ENCODE measurements at regions not wholly inside any gene's neighbourhood (a gene's known extent, or its start where the extent isn't known, plus 50 kb on each side); places are given as distances from the start of the nearest gene placed in this dataset.

- Histone ChIP-seq H3K36me3 (ENCODE audit: insufficient read depth, low read length) (no peaks in the 10 kb centered on the region), H3K4me1 (ENCODE audit: insufficient read depth, low read length) (no peaks in the 10 kb centered on the region), H3K79me2 (ENCODE audit: insufficient read depth, low read length) (no peaks in the 10 kb centered on the region), H3K27me3 (ENCODE audit: insufficient read depth, low read length, poor library complexity) (no peaks in the 10 kb centered on the region), H3K4me3 (ENCODE audit: low read depth in 1 of 2, low read length in 2 of 2) (no peak overlapping the region), H3K9ac (ENCODE audit: low read depth, low read length) (no peak overlapping the region), H4K20me1 (ENCODE audit: insufficient read depth, low read length) (no peaks in the 10 kb centered on the region), H3K27ac (ENCODE audit: low read length) (no peak overlapping the region), H3K9me3 (ENCODE audit: insufficient read depth, low read length, severe bottlenecking) (no peaks in the 10 kb centered on the region), H3K4me2 (ENCODE audit: insufficient read depth, low read length) (no peak overlapping the region), H2AFZ (ENCODE audit: low read depth, low read length) (no peak overlapping the region)
- TF ChIP-seq, protein P1, sequence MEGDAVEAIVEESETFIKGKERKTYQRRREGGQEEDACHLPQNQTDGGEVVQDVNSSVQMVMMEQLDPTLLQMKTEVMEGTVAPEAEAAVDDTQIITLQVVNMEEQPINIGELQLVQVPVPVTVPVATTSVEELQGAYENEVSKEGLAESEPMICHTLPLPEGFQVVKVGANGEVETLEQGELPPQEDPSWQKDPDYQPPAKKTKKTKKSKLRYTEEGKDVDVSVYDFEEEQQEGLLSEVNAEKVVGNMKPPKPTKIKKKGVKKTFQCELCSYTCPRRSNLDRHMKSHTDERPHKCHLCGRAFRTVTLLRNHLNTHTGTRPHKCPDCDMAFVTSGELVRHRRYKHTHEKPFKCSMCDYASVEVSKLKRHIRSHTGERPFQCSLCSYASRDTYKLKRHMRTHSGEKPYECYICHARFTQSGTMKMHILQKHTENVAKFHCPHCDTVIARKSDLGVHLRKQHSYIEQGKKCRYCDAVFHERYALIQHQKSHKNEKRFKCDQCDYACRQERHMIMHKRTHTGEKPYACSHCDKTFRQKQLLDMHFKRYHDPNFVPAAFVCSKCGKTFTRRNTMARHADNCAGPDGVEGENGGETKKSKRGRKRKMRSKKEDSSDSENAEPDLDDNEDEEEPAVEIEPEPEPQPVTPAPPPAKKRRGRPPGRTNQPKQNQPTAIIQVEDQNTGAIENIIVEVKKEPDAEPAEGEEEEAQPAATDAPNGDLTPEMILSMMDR (IDR thresholded peaks at IDR 0.05; ENCODE audit: borderline replicate concordance, extremely low read depth, low read length, poor library complexity, severe bottlenecking): no peak
- no peak for TF ChIP-seq EZH2 (IDR thresholded peaks at IDR 0.05; ENCODE audit: borderline replicate concordance, low read depth, low read length, severe bottlenecking)
- ATAC-seq (ENCODE audit: insufficient read depth, low read depth): no peak
- DNase-seq: no peak
These were observed 90.4 kb upstream of the ROBO2 start for GRCh38 chr3:76949462-76949861.

GRCh38 chr3:76950590-76950989 is 89.3 kb upstream of the ROBO2 start:
- ATAC-seq (ENCODE audit: insufficient read depth, low read depth) (no peak), DNase-seq (no peak)
- H3K9ac ChIP-seq (ENCODE audit: low read depth, low read length): no peak overlapping the region
- H3K4me1 ChIP-seq (ENCODE audit: insufficient read depth, low read length): no peaks in the 10 kb centered on the region
- H3K27ac ChIP-seq (ENCODE audit: low read length): no peak overlapping the region
- H3K4me3 ChIP-seq (ENCODE audit: low read depth in 1 of 2, low read length in 2 of 2): no peak overlapping the region
- H3K79me2 ChIP-seq (ENCODE audit: insufficient read depth, low read length): no peaks in the 10 kb centered on the region
- TF ChIP-seq, protein P1 (IDR thresholded peaks at IDR 0.05; ENCODE audit: borderline replicate concordance, extremely low read depth, low read length, poor library complexity, severe bottlenecking): no peak
- no peak for TF ChIP-seq EZH2 (IDR thresholded peaks at IDR 0.05; ENCODE audit: borderline replicate concordance, low read depth, low read length, severe bottlenecking)
- no peaks in the 10 kb centered on the region for H3K27me3 ChIP-seq (ENCODE audit: insufficient read depth, low read length, poor library complexity)
- H3K36me3 ChIP-seq (ENCODE audit: insufficient read depth, low read length): no peaks in the 10 kb centered on the region
- no peak overlapping the region for H2AFZ ChIP-seq (ENCODE audit: low read depth, low read length)
- H4K20me1 ChIP-seq (ENCODE audit: insufficient read depth, low read length): no peaks in the 10 kb centered on the region
- H3K4me2 ChIP-seq (ENCODE audit: insufficient read depth, low read length): no peak overlapping the region
- H3K9me3 ChIP-seq (ENCODE audit: insufficient read depth, low read length, severe bottlenecking): no peaks in the 10 kb centered on the region

GRCh38 chr3:76954412-76954811 is 85.5 kb upstream of the ROBO2 start:
- Histone ChIP-seq H3K36me3 (ENCODE audit: insufficient read depth, low read length) (no peaks in the 10 kb centered on the region), H3K4me1 (ENCODE audit: insufficient read depth, low read length) (no peaks in the 10 kb centered on the region), H3K4me2 (ENCODE audit: insufficient read depth, low read length) (no peak overlapping the region), H2AFZ (ENCODE audit: low read depth, low read length) (no peak overlapping the region), H3K9ac (ENCODE audit: low read depth, low read length) (no peak overlapping the region), H3K27me3 (ENCODE audit: insufficient read depth, low read length, poor library complexity) (no peaks in the 10 kb centered on the region), H4K20me1 (ENCODE audit: insufficient read depth, low read length) (no peaks in the 10 kb centered on the region), H3K9me3 (ENCODE audit: insufficient read depth, low read length, severe bottlenecking) (no peaks in the 10 kb centered on the region), H3K4me3 (ENCODE audit: low read depth in 1 of 2, low read length in 2 of 2) (no peak overlapping the region), H3K79me2 (ENCODE audit: insufficient read depth, low read length) (no peaks in the 10 kb centered on the region), H3K27ac (ENCODE audit: low read length) (no peak overlapping the region)
- TF ChIP-seq, protein P1 (IDR thresholded peaks at IDR 0.05; ENCODE audit: borderline replicate concordance, extremely low read depth, low read length, poor library complexity, severe bottlenecking): no peak
- TF ChIP-seq EZH2 (IDR thresholded peaks at IDR 0.05; ENCODE audit: borderline replicate concordance, low read depth, low read length, severe bottlenecking): no peak
- DNase-seq: no peak
- ATAC-seq (ENCODE audit: insufficient read depth, low read depth): no peak

- no peak for ATAC-seq (ENCODE audit: insufficient read depth, low read depth)
- Histone ChIP-seq H2AFZ (ENCODE audit: low read depth, low read length) (no peak overlapping the region), H3K9ac (ENCODE audit: low read depth, low read length) (no peak overlapping the region)
These were observed 81.6 kb upstream of the ROBO2 start for GRCh38 chr3:76958274-76958673.

More at GRCh38 chr3:76958274-76958673, 81.6 kb upstream of the ROBO2 start:
- H3K79me2 ChIP-seq (ENCODE audit: insufficient read depth, low read length): no peaks in the 10 kb centered on the region
- no peak overlapping the region for H3K4me2 ChIP-seq (ENCODE audit: insufficient read depth, low read length)
- no peak for DNase-seq
- H3K9me3 ChIP-seq (ENCODE audit: insufficient read depth, low read length, severe bottlenecking): no peaks in the 10 kb centered on the region
- no peak overlapping the region for H3K27ac ChIP-seq (ENCODE audit: low read length)
- no peak for TF ChIP-seq EZH2 (IDR thresholded peaks at IDR 0.05; ENCODE audit: borderline replicate concordance, low read depth, low read length, severe bottlenecking)
- TF ChIP-seq, protein P1 (IDR thresholded peaks at IDR 0.05; ENCODE audit: borderline replicate concordance, extremely low read depth, low read length, poor library complexity, severe bottlenecking): no peak
- no peak overlapping the region for H3K4me3 ChIP-seq (ENCODE audit: low read depth in 1 of 2, low read length in 2 of 2)
- no peaks in the 10 kb centered on the region for H4K20me1 ChIP-seq (ENCODE audit: insufficient read depth, low read length)
- H3K36me3 ChIP-seq (ENCODE audit: insufficient read depth, low read length): no peaks in the 10 kb centered on the region
- H3K27me3 ChIP-seq (ENCODE audit: insufficient read depth, low read length, poor library complexity): no peaks in the 10 kb centered on the region
- no peaks in the 10 kb centered on the region for H3K4me1 ChIP-seq (ENCODE audit: insufficient read depth, low read length)

All from DND-41 (cell line).